Neural cell (in vitro differentiated cells): ENCODE measurements at regions not wholly inside any gene's neighbourhood (a gene's known extent, or its start where the extent isn't known, plus 50 kb on each side); places are given as distances from the start of the nearest gene placed in this dataset.

ENCODE experiments used
- H2AFZ ChIP-seq: fragments of 200-600, 300-800 bp; sonication (generic), shearing (Covaris generic); 2 replicates; pipeline ENCODE4 v1.6.0; 2014; ENCODE audit warnings: low read depth, mild to moderate bottlenecking, antibody characterized with exemption, low read length, moderate library complexity
- H3F3A ChIP-seq: fragments of 200-600 bp; shearing (Covaris generic); 2 replicates; pipeline ENCODE4 v1.6.1; 2016; ENCODE audit warnings: mild to moderate bottlenecking, moderate library complexity, mixed read lengths, antibody characterized with exemption, low read length; ENCODE audit not compliant: insufficient read depth, poor library complexity, severe bottlenecking
- H3K27ac ChIP-seq: fragments of 200-600, 300-800 bp; sonication (generic), shearing (Covaris generic); 2 replicates; pipeline ENCODE4 v1.5.1; 2014; ENCODE audit warnings: mild to moderate bottlenecking, low read length, moderate library complexity
- H3K27me3 ChIP-seq: fragments of 300-800, 200-600 bp; sonication (generic), shearing (Covaris generic); 2 replicates; pipeline ENCODE4 v1.6.0; 2014; ENCODE audit warnings: mild to moderate bottlenecking, low read depth, low read length, moderate library complexity; ENCODE audit not compliant: insufficient read depth
- H3K36me3 ChIP-seq: fragments of 300-800, 200-600 bp; sonication (generic), shearing (Covaris generic); 2 replicates; pipeline ENCODE4 v1.5.1; 2014; ENCODE audit warnings: mild to moderate bottlenecking, antibody characterized with exemption, low read length, moderate library complexity; ENCODE audit not compliant: insufficient read depth
- H3K4me2 ChIP-seq: fragments of 300-800, 200-600 bp; sonication (generic), shearing (Covaris generic); 2 replicates; pipeline ENCODE4 v1.6.0; 2014; ENCODE audit warnings: mild to moderate bottlenecking, low read length
- H3K4me3 ChIP-seq: fragments of 300-800, 200-600 bp; sonication (generic), shearing (Covaris generic); 2 replicates; pipeline ENCODE4 v1.5.1; 2014; ENCODE audit warnings: mild to moderate bottlenecking, low read length, moderate library complexity
- H3K79me2 ChIP-seq: fragments of 200-600 bp; shearing (Covaris generic); replicated peaks from 2 replicates; pipeline ENCODE4 v1.6.0; 2014; ENCODE audit warnings: mild to moderate bottlenecking, low read length, moderate library complexity; ENCODE audit not compliant: insufficient read depth
- H3K9ac ChIP-seq: fragments of 300-800, 200-600 bp; sonication (generic), shearing (Covaris generic); 2 replicates; pipeline ENCODE4 v1.6.1; 2016; ENCODE audit warnings: mild to moderate bottlenecking, low read length, mixed read lengths
- H3K9me2 ChIP-seq: fragments of 200-600 bp; shearing (Covaris generic); 2 replicates; pipeline ENCODE4 v1.6.1; 2016; ENCODE audit warnings: mild to moderate bottlenecking, low read length, mixed read lengths; ENCODE audit not compliant: insufficient read depth
- H3K9me3 ChIP-seq: fragments of 200-600, 300-800 bp; sonication (generic), shearing (Covaris generic); 2 replicates; pipeline ENCODE4 v1.6.1; 2016; ENCODE audit warnings: mild to moderate bottlenecking, mixed run types, low read length, moderate library complexity, mixed read lengths
- H4K20me1 ChIP-seq: fragments of 200-600 bp; shearing (Covaris generic); 2 replicates; pipeline ENCODE4 v1.6.1; 2016; ENCODE audit warnings: mild to moderate bottlenecking, mixed run types; ENCODE audit not compliant: insufficient read depth
- CTCF ChIP-seq: fragments of 450-650 bp; IDR thresholded peaks from 2 replicates; pipeline ENCODE4 v1.5.1; 2014; ENCODE audit warnings: antibody characterized with exemption, mild to moderate bottlenecking, moderate library complexity; ENCODE audit not compliant: poor library complexity, severe bottlenecking
- EP300 ChIP-seq: fragments of 450-650 bp; conservative IDR thresholded peaks from 2 replicates; pipeline ENCODE4 v1.6.1; 2014; ENCODE audit warnings: antibody characterized with exemption, mild to moderate bottlenecking, moderate library complexity; ENCODE audit not compliant: poor library complexity, severe bottlenecking
- EZH2 ChIP-seq: fragments of 200-600, 300-800 bp; shearing (Covaris generic), sonication (generic); IDR thresholded peaks from 2 replicates; pipeline ENCODE4 v1.6.1; 2014; ENCODE audit warnings: antibody characterized with exemption, low read length, borderline replicate concordance, mild to moderate bottlenecking; ENCODE audit not compliant: insufficient read depth, poor library complexity, severe bottlenecking
- MXI1 ChIP-seq: fragments of 450-650 bp; conservative IDR thresholded peaks from 2 replicates; pipeline ENCODE4 v1.6.1; 2014; ENCODE audit warnings: antibody characterized with exemption, mild to moderate bottlenecking; ENCODE audit not compliant: poor library complexity, severe bottlenecking
- POLR2AphosphoS5 ChIP-seq: IDR thresholded peaks from 2 replicates; pipeline ENCODE4 v1.6.1; 2012
- RAD21 ChIP-seq: fragments of 450-650 bp; conservative IDR thresholded peaks from 2 replicates; pipeline ENCODE4 v1.6.1; 2014; ENCODE audit warnings: antibody characterized with exemption, mild to moderate bottlenecking, moderate library complexity
- REST ChIP-seq: IDR thresholded peaks from 2 replicates; pipeline ENCODE4 v1.6.1; 2012; ENCODE audit warnings: borderline replicate concordance
- SMC3 ChIP-seq: fragments of 450-650 bp; conservative IDR thresholded peaks from 2 replicates; pipeline ENCODE4 v1.6.1; 2014; ENCODE audit warnings: antibody characterized with exemption, mild to moderate bottlenecking, moderate library complexity; ENCODE audit not compliant: poor library complexity
- TAF1 ChIP-seq: IDR thresholded peaks from 2 replicates; pipeline ENCODE4 v1.6.1; 2012; ENCODE audit warnings: low read depth

GRCh38 chr13:50149932-50150331, 134.7 kb downstream of the KCNRG start:
- Histone ChIP-seq H3K4me2 (no peak overlapping the region), H3K27me3 (no peaks in the 10 kb centered on the region), H3K9me2 (no peaks in the 10 kb centered on the region), H3K27ac (no peak overlapping the region), H3K9ac (no peak overlapping the region), H3K36me3 (no peaks in the 10 kb centered on the region), H3F3A (no peaks in the 10 kb centered on the region), H3K9me3 (no peaks in the 10 kb centered on the region), H4K20me1 (no peaks in the 10 kb centered on the region), H3K79me2 (no peaks in the 10 kb centered on the region), H2AFZ (no peak overlapping the region), H3K4me3 (no peak overlapping the region)
- TF ChIP-seq EP300 (no peak), SMC3 (no peak), EZH2 (no peak), CTCF (no peak), TAF1 (no peak), MXI1 (no peak), REST (no peak), POLR2AphosphoS5 (no peak), RAD21 (no peak)

GRCh38 chr13:50152224-50152623, 137.0 kb downstream of the KCNRG start:
- H3K79me2 ChIP-seq: no peaks in the 10 kb centered on the region
- H3K4me2 ChIP-seq: no peak overlapping the region
- no peaks in the 10 kb centered on the region for H3K9me3 ChIP-seq
- H3F3A ChIP-seq: no peaks in the 10 kb centered on the region
- H4K20me1 ChIP-seq: no peaks in the 10 kb centered on the region
- H3K27ac ChIP-seq: no peak overlapping the region
- H3K9ac ChIP-seq: no peak overlapping the region
- no peak for TF ChIP-seq SMC3
- TF ChIP-seq EZH2: no peak
- TF ChIP-seq POLR2AphosphoS5: no peak
- no peak for TF ChIP-seq RAD21
- TF ChIP-seq MXI1: no peak
- TF ChIP-seq EP300: no peak
- TF ChIP-seq CTCF: no peak
- no peak for TF ChIP-seq TAF1
- TF ChIP-seq REST: no peak
- H3K27me3 ChIP-seq: no peaks in the 10 kb centered on the region
- no peak overlapping the region for H3K4me3 ChIP-seq
- no peaks in the 10 kb centered on the region for H3K36me3 ChIP-seq
- H2AFZ ChIP-seq: no peak overlapping the region
- no peaks in the 10 kb centered on the region for H3K9me2 ChIP-seq
